H9 (cell line): ENCODE measurements at regions not wholly inside any gene's neighbourhood (a gene's known extent, or its start where the extent isn't known, plus 50 kb on each side); places are given as distances from the start of the nearest gene placed in this dataset.

Source experiments
- DNase-seq: peaks from one replicate; pipeline ENCODE4 v3.0.0-alpha.2; 2017
- H2AFZ ChIP-seq: one replicate; pipeline ENCODE4 v1.6.1; 2013; ENCODE audit warnings: mild to moderate bottlenecking, low read length, control low read depth, moderate library complexity
- H2AK5ac ChIP-seq: 2 replicates; pipeline ENCODE4 v1.6.1; 2013; ENCODE audit warnings: low read length, control low read depth, mixed read lengths; ENCODE audit not compliant: insufficient read length
- H2BK120ac ChIP-seq: one replicate; pipeline ENCODE4 v1.6.1; 2013; ENCODE audit warnings: low read depth, mild to moderate bottlenecking, low read length, control low read depth, inconsistent platforms; ENCODE audit not compliant: poor library complexity, severe bottlenecking
- H2BK12ac ChIP-seq: 2 replicates; pipeline ENCODE4 v1.6.1; 2013; ENCODE audit warnings: low read length, control low read depth, mixed read lengths, low read depth; ENCODE audit not compliant: insufficient read length
- H2BK15ac ChIP-seq: 2 replicates; pipeline ENCODE4 v1.6.1; 2013; ENCODE audit warnings: low read depth, low read length, control low read depth
- H2BK20ac ChIP-seq: one replicate; pipeline ENCODE4 v1.6.1; 2013; ENCODE audit warnings: low read depth, mild to moderate bottlenecking, low read length, control low read depth, inconsistent platforms; ENCODE audit not compliant: poor library complexity, severe bottlenecking
- H2BK5ac ChIP-seq: 2 replicates; pipeline ENCODE4 v1.6.1; 2013; ENCODE audit warnings: low read length, control low read depth, mixed read lengths; ENCODE audit not compliant: insufficient read length
- H3K14ac ChIP-seq: 2 replicates; pipeline ENCODE4 v1.6.1; 2013; ENCODE audit warnings: low read length, control low read depth; ENCODE audit not compliant: insufficient read depth
- H3K18ac ChIP-seq: 2 replicates; pipeline ENCODE4 v1.6.1; 2013; ENCODE audit warnings: low read depth, mild to moderate bottlenecking, mixed read lengths, low read length, control low read depth; ENCODE audit not compliant: insufficient read length
- H3K23ac ChIP-seq: 2 replicates; pipeline ENCODE4 v1.6.1; 2013; ENCODE audit warnings: low read length, control low read depth, mixed read lengths, low read depth; ENCODE audit not compliant: insufficient read length
- H3K23me2 ChIP-seq: 2 replicates; pipeline ENCODE4 v1.6.1; 2013; ENCODE audit warnings: low read depth, mild to moderate bottlenecking, mixed read lengths, low read length, control low read depth; ENCODE audit not compliant: insufficient read length, poor library complexity, severe bottlenecking
- H3K27ac ChIP-seq: 2 replicates; pipeline ENCODE4 v1.5.1; 2013; ENCODE audit warnings: low read length, control low read depth, mixed read lengths, low read depth; ENCODE audit not compliant: insufficient read length
- H3K27me3 ChIP-seq: 2 replicates; pipeline ENCODE4 v1.6.1; 2013; ENCODE audit warnings: low read length, control low read depth, inconsistent platforms; ENCODE audit not compliant: insufficient read depth
- H3K4ac ChIP-seq: 2 replicates; pipeline ENCODE4 v1.6.1; 2013; ENCODE audit warnings: low read depth, mild to moderate bottlenecking, control low read depth, inconsistent platforms, low read length, moderate library complexity
- H3K4me1 ChIP-seq: 2 replicates; pipeline ENCODE4 v1.6.1; 2013; ENCODE audit warnings: low read length, control low read depth, inconsistent platforms; ENCODE audit not compliant: insufficient read depth
- H3K4me2 ChIP-seq: 2 replicates; pipeline ENCODE4 v1.6.1; 2013; ENCODE audit warnings: low read length, control low read depth, mixed read lengths; ENCODE audit not compliant: insufficient read length, insufficient read depth
- H3K56ac ChIP-seq: 2 replicates; pipeline ENCODE4 v1.6.1; 2013; ENCODE audit warnings: low read depth, mild to moderate bottlenecking, mixed read lengths, low read length, control low read depth; ENCODE audit not compliant: insufficient read length
- H3K79me1 ChIP-seq: 2 replicates; pipeline ENCODE4 v1.6.1; 2013; ENCODE audit warnings: low read depth, mild to moderate bottlenecking, moderate library complexity, low read length, control low read depth, inconsistent platforms; ENCODE audit not compliant: insufficient read depth, poor library complexity, severe bottlenecking
- H3K79me2 ChIP-seq: 2 replicates; pipeline ENCODE4 v1.6.1; 2013; ENCODE audit warnings: low read length, control low read depth, inconsistent platforms; ENCODE audit not compliant: insufficient read depth
- H3K9ac ChIP-seq: 2 replicates; pipeline ENCODE4 v1.6.1; 2013; ENCODE audit warnings: low read length, control low read depth, mixed read lengths; ENCODE audit not compliant: insufficient read length; ENCODE audit errors: extremely low read depth
- H3K9me3 ChIP-seq: one replicate; pipeline ENCODE4 v1.6.1; 2013; ENCODE audit warnings: low read depth, low read length, inconsistent platforms; ENCODE audit not compliant: control insufficient read depth
- H3T11ph ChIP-seq: one replicate; pipeline ENCODE4 v1.6.1; 2013; ENCODE audit warnings: mild to moderate bottlenecking, low read length, control low read depth, inconsistent platforms
- H4K20me1 ChIP-seq: one replicate; pipeline ENCODE4 v1.6.1; 2013; ENCODE audit not compliant: control insufficient read depth, insufficient read length, insufficient read depth
- H4K5ac ChIP-seq: 2 replicates; pipeline ENCODE4 v1.6.1; 2013; ENCODE audit warnings: low read depth, mild to moderate bottlenecking, mixed read lengths, low read length, control low read depth; ENCODE audit not compliant: insufficient read length
- H4K8ac ChIP-seq: replicated peaks from 2 replicates; pipeline ENCODE4 v1.6.1; 2013; ENCODE audit warnings: low read length, control low read depth, mixed read lengths, low read depth; ENCODE audit not compliant: insufficient read length
- H4K91ac ChIP-seq: 2 replicates; pipeline ENCODE4 v1.6.1; 2013; ENCODE audit warnings: low read depth, mild to moderate bottlenecking, moderate library complexity, mixed read lengths, low read length, control low read depth; ENCODE audit not compliant: insufficient read length
- H3K27ac Mint-ChIP-seq, 3 experiments: 2 replicates in 2 of 3; 3 replicates in 1 of 3; pipeline ENCODE4 v1.8.0; 2020 to 2021; ENCODE audit warnings: mixed read lengths in 3 of 3, mild to moderate bottlenecking in 1 of 3, moderate library complexity in 1 of 3
- H3K27me3 Mint-ChIP-seq: 2 replicates; pipeline ENCODE4 v1.8.0; 2021; ENCODE audit warnings: low read depth, mild to moderate bottlenecking, moderate library complexity, mixed read lengths
- H3K36me3 Mint-ChIP-seq, 3 experiments: 2 replicates in 2 of 3; 3 replicates in 1 of 3; pipeline ENCODE4 v1.8.0; 2020 to 2021; ENCODE audit warnings: low read depth in 3 of 3, mixed read lengths in 3 of 3; ENCODE audit not compliant: insufficient read depth in 1 of 3
- H3K4me1 Mint-ChIP-seq, 2 experiments: 2 replicates each; pipeline ENCODE4 v1.8.0; 2020; ENCODE audit warnings: mixed read lengths in 2 of 2
- H3K4me3 Mint-ChIP-seq, 2 experiments: 2 replicates in 1 of 2; 3 replicates in 1 of 2; pipeline ENCODE4 v1.8.0; 2020 to 2021; ENCODE audit warnings: mild to moderate bottlenecking in 2 of 2, mixed read lengths in 2 of 2, moderate library complexity in 1 of 2
- H3K9me3 Mint-ChIP-seq, 2 experiments: 2 replicates in 1 of 2; 3 replicates in 1 of 2; pipeline ENCODE4 v1.8.0; 2020; ENCODE audit warnings: mild to moderate bottlenecking in 2 of 2, mixed read lengths in 2 of 2, moderate library complexity in 1 of 2
- CTCF ChIP-seq: fragments of 200-600 bp; sonication (generic); conservative IDR thresholded peaks from 3 replicates; pipeline ENCODE4 v1.8.0; 2021; ENCODE audit warnings: antibody characterized with exemption, mild to moderate bottlenecking
- WGBS: extraction: QIAGEN DNeasy Blood & Tissue Kit; methylation state at CpG from one replicate; pipeline ENCODE4 v1.1.7; 2013; ENCODE audit warnings: missing lambda C conversion rate, low lambda C conversion rate, mixed read lengths; ENCODE audit not compliant: insufficient read length; ENCODE audit errors: extremely low coverage; 5-methylcytosine and 5-hydroxymethylcytosine counted together

GRCh38 chr18:8974696-8975095 is 127.8 kb upstream of the NDUFV2 start:
- no peak overlapping the region for H3K56ac ChIP-seq
- no peak overlapping the region for H3K4ac ChIP-seq
- H2BK20ac ChIP-seq: no peak overlapping the region
- no peak overlapping the region for H3K18ac ChIP-seq
- no peak for TF ChIP-seq CTCF
- H2BK5ac ChIP-seq: no peak overlapping the region
- H3T11ph ChIP-seq: no peak overlapping the region
- no peaks in the 10 kb centered on the region for H3K23me2 ChIP-seq
- H4K91ac ChIP-seq: no peak overlapping the region
- H3K23ac ChIP-seq: no peak overlapping the region
- H3K4me2 ChIP-seq: no peak overlapping the region
- H3K9me3 ChIP-seq: no peaks in the 10 kb centered on the region
- H3K9ac ChIP-seq: no peak overlapping the region
- no peak overlapping the region for H4K5ac ChIP-seq
- H2BK15ac ChIP-seq: no peak overlapping the region
- H3K4me3 Mint-ChIP-seq: no peak overlapping the region
- no peak overlapping the region for H3K27ac ChIP-seq
- no CpG with 5 or more reads among the region's 2 CpGs for WGBS
- no peaks in the 10 kb centered on the region for H3K79me2 ChIP-seq
- no peak overlapping the region for H3K27ac Mint-ChIP-seq
- H4K8ac ChIP-seq: no peak overlapping the region
- no peak for DNase-seq
- no peaks in the 10 kb centered on the region for H3K27me3 ChIP-seq
- peaks cover 0 to 15% (median 3%) of the 10 kb centered on the region in 3 experiments; a peak in 3 of 7 replicates for H3K36me3 Mint-ChIP-seq
- no peak overlapping the region for H3K14ac ChIP-seq
- H2BK12ac ChIP-seq: no peak overlapping the region
- peaks cover 9 to 10% of the 10 kb centered on the region in 2 experiments; a peak in 4 of 5 replicates for H3K9me3 Mint-ChIP-seq
- H2AK5ac ChIP-seq: no peak overlapping the region
- H2BK120ac ChIP-seq: no peak overlapping the region
- H4K20me1 ChIP-seq: no peaks in the 10 kb centered on the region
- H2AFZ ChIP-seq: no peak overlapping the region
- H3K79me1 ChIP-seq: no peaks in the 10 kb centered on the region
- peaks cover 33 to 39% of the 10 kb centered on the region in 2 experiments for H3K4me1 Mint-ChIP-seq
- H3K4me1 ChIP-seq: peaks cover 3% of the 10 kb centered on the region; the same call in 1 of the 2 replicates
- H3K27me3 Mint-ChIP-seq: no peaks in the 10 kb centered on the region; the same call in 1 of the 2 replicates
